ENCODE measurements at regions not wholly inside any gene's neighbourhood (a gene's known extent, or its start where the extent isn't known, plus 50 kb on each side); places are given as distances from the start of the nearest gene placed in this dataset.

- no peak for DNase-seq (ENCODE audit: low read depth, low spot score)
Measured at GRCh38 chr20:63057171-63058117, 50.7 kb upstream of the BHLHE23 start.

- DNase-seq (ENCODE audit: low read depth, low spot score), result no peak
Measured at GRCh38 chr20:63056236-63057170, 49.7 kb upstream of the BHLHE23 start.

All from pulmonary artery endothelial cell (primary cell).